GM12891 (cell line): ENCODE measurements at regions not wholly inside any gene's neighbourhood (a gene's known extent, or its start where the extent isn't known, plus 50 kb on each side); places are given as distances from the start of the nearest gene placed in this dataset.
"Not testable (repeated sequence)": the region's sequence is repeated elsewhere in the genome, so short reads cannot be mapped to it uniquely, and the experiment has no call there.

ENCODE experiments used
- DNase-seq: peaks from one replicate; pipeline ENCODE4 v3.0.0; 2011; ENCODE audit warnings: low spot score; ENCODE audit not compliant: insufficient read length
- FAIRE-seq: peaks from 2 replicates; lab custom pipeline; 2011; peaks lifted over from hg19 to GRCh38; lab: Jason Lieb, UNC
- PAX5 ChIP-seq: IDR thresholded peaks from 2 replicates; pipeline ENCODE4 v1.6.1; 2011; ENCODE audit warnings: low read length, moderate library complexity, mild to moderate bottlenecking; ENCODE audit not compliant: insufficient read depth, severe bottlenecking
- POLR2A ChIP-seq: IDR thresholded peaks from 2 replicates; pipeline ENCODE4 v1.6.1; 2011; ENCODE audit warnings: low read depth, low read length, control low read depth
- POLR2AphosphoS5 ChIP-seq: IDR thresholded peaks from 2 replicates; pipeline ENCODE4 v1.6.1; 2011; ENCODE audit warnings: low read depth, low read length, control low read depth
- POU2F2 ChIP-seq: IDR thresholded peaks from 2 replicates; pipeline ENCODE4 v1.6.1; 2011; ENCODE audit warnings: low read depth, mild to moderate bottlenecking, control low read depth, low read length, moderate library complexity
- SPI1 ChIP-seq: IDR thresholded peaks from 2 replicates; pipeline ENCODE4 v1.6.1; 2011; ENCODE audit warnings: low read depth, low read length, control low read depth
- TAF1 ChIP-seq: IDR thresholded peaks from 2 replicates; pipeline ENCODE4 v1.6.1; 2011; ENCODE audit warnings: low read depth, low read length, control low read depth

- FAIRE-seq: no peak
Measured at GRCh38 chr17:72565758-72566157, 444.9 kb downstream of the SOX9 start.

DNA sequence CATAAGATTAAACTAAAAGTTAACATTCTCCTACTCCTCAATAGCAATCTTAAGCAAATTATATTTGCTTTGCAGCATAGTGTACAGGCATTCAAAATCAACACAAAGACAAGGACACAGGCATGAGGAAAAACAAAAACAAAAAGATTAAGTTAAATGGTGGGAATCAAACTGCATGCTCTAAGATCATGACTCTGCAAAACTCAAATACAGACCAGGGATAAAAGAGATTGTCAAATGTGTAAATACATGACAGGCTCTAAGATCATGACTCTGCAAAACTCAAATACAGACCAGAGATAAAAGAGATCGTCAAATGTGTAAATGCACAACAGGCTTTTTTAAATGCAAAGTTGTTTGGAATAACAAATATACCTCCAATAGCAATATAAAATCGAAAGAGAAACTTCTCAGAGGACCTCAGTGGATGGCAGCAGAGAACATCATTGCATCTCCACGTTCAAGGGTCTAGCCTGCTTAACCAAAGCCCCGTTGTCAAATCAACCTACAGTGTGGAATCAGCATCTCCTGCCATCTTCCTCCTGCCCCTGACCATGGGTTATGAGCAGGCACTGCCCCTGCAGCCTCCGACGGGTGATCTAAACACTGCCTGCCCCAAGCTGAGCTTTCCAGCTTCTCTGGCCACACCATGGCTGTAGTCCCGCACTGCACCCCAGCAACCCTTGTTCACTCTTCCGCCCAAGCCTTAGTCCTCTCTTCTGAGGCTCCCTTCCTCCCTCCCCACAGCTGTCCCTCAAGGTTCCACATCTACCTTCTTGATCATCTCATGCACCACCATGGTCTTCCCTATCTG, 446.1 kb downstream of the SOX9 start:
- TF ChIP-seq SPI1: no peak
- TF ChIP-seq POLR2AphosphoS5: no peak
- TF ChIP-seq PAX5: no peak
- TF ChIP-seq TAF1: no peak
- no peak for DNase-seq
- no peak for FAIRE-seq

More at GRCh38 chr17:72565758-72566157, 444.9 kb downstream of the SOX9 start:
- TF ChIP-seq TAF1 (no peak), PAX5 (no peak), SPI1 (no peak), POLR2AphosphoS5 (no peak), POLR2A (no peak), POU2F2 (no peak)
- no peak for DNase-seq

- FAIRE-seq (no peak), DNase-seq (no peak)
- TF ChIP-seq POU2F2: no peak
- no peak for TF ChIP-seq SPI1
- TF ChIP-seq POLR2A: no peak
- TF ChIP-seq TAF1: no peak
- no peak for TF ChIP-seq PAX5
- no peak for TF ChIP-seq POLR2AphosphoS5
Measured at GRCh38 chr17:72567774-72568173, 447.0 kb downstream of the SOX9 start.

DNA sequence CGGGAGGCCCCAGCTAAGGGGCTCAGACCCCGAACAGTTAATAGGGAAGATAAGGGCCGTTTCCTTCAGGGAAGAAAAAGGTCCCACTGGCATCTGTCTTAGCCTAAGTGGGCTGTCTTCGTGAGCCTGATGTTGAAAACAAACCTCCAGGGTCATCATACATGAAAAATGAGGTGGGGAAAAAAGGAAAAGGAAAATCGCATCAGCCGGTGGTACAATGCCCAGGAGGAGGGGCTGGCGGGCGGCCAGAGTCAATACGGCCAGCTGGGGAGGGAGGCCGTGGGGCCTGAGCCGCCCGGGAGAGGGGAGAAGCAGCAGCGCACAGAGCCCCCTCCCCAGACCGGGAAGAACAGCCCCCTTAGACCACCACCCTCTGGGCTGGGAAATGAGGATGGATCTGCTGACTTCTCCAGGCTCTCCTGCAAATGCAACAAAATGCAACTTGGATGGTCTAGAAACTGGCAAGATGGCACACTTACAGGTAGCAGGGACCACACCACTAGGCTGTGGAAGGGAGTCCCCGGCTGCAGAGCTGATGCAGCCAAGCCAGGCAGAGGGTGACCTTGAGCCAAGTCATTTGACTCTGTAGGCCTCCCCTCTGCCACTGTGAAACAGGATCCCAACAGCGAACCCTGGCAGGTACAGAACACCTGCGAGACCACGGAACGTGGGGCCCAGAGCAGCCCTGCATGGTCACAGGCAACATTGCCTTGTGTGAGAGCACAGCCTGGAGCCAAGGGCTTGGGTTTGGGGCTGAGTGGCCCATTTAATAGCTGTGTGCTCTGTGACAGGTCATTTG, 448.5 kb downstream of the SOX9 start:
- TF ChIP-seq POU2F2 (no peak), PAX5 (no peak), POLR2AphosphoS5 (no peak), POLR2A (no peak), SPI1 (no peak), TAF1 (no peak)
- FAIRE-seq (no peak), DNase-seq (no peak)

DNA sequence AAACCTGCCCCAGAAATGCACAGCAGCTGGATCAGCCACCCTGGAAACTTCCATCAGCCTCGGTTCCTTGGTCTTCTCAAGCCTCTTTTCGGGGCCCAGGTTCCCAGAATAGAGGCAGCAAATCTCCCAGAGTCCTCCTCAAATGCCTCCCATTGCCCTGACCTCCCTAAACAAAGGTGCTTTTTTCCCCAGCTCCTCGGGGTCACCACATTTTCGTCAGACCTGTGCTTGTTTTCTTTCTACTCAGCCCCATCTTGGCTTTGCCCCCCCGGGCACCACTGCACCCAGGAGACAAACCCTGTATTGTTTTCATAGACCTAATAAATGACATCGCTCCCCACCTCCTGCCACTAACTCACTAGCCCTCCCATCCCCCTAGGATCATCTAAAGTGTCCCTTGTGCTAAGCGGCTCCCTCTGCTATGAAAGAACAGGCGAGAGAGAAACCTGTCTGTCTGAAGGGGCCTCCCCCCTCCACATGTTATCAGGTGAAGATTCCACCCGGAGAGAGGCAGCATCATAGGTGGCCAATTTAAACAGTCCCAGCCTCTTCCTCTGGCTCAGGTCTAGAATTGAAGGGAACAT, 451.1 kb downstream of the SOX9 start:
- TF ChIP-seq SPI1 (no peak), TAF1 (no peak), POLR2A (no peak), POU2F2 (no peak), POLR2AphosphoS5 (no peak), PAX5 (no peak)
- FAIRE-seq (no peak), DNase-seq (no peak)

DNA sequence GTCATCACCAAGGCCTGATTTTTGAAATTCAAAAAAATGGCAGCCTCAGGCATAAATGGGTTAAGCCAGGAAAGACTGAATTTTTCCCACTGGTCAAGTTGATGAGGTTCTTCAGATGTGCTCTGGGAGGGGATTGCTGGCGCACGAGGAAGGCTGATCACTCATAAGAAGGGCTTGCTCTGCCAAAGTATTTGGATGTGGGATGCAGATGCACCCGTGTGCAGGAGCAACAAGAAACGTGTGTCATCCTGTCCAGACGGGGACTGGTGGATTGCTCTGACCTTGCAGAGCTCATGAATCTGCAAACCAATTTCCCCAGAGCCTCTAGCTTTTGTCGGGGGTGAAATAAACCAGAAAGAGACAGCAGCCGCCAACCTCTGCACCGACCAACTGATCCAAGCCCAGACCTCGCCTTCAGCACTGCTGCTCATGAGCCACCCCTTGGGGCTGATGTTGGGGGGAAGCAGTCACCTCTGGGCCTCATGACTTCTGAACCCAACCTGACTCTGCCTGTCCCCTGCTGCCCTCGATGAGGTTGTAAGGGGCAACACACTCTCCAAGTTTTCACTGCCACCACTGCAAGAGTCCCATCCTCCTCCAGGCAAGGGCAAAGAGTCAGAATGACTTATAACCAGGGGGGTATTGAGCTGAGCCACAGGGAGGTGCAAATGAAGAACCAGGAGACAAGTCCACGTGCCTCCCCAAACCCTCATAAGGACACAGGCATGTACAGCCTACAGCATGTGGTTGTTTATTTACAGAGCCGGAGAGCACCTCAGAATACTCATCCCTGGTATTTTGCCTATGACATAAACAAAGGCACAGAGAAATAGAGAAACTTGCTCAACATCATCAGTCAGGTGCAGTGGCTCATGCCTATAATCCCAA, 452.0 kb downstream of the SOX9 start:
- TF ChIP-seq PAX5: no peak
- no peak for TF ChIP-seq POLR2A
- no peak for TF ChIP-seq POU2F2
- TF ChIP-seq TAF1: no peak
- no peak for TF ChIP-seq SPI1
- TF ChIP-seq POLR2AphosphoS5: no peak
- FAIRE-seq (no peak), DNase-seq (no peak)

GRCh38 chr17:72573492-72573801, 452.6 kb downstream of the SOX9 start:
- not testable (repeated sequence) for FAIRE-seq

GRCh38 chr17:72574675-72575510, 454.1 kb downstream of the SOX9 start:
- TF ChIP-seq POLR2A (no peak), POLR2AphosphoS5 (no peak), PAX5 (no peak), TAF1 (no peak), POU2F2 (no peak), SPI1 (no peak)
- no peak for DNase-seq
- no peak for FAIRE-seq

More at GRCh38 chr17:72573492-72573801, 452.6 kb downstream of the SOX9 start:
- DNase-seq: not testable (repeated sequence)

GRCh38 chr17:72575542-72576233, 454.9 kb downstream of the SOX9 start:
- DNase-seq (no peak), FAIRE-seq (no peak)
- no peak for TF ChIP-seq TAF1
- no peak for TF ChIP-seq SPI1
- no peak for TF ChIP-seq PAX5
- TF ChIP-seq POLR2AphosphoS5: no peak
- TF ChIP-seq POU2F2: no peak
- no peak for TF ChIP-seq POLR2A
